GM04503 (cell line): ENCODE measurements at regions not wholly inside any gene's neighbourhood (a gene's known extent, or its start where the extent isn't known, plus 50 kb on each side); places are given as distances from the start of the nearest gene placed in this dataset.
"Not testable (repeated sequence)": the region's sequence is repeated elsewhere in the genome, so short reads cannot be mapped to it uniquely, and the experiment has no call there.

Experiments
- DNase-seq: peaks from one replicate; pipeline ENCODE4 v3.0.0-alpha.2; 2012; ENCODE audit warnings: low read depth

- DNase-seq, result no peak
Observed at GRCh38 chr16:85276258-85276657, 164.0 kb upstream of the CIBAR2 start.

GRCh38 chr16:85276721-85277120 lies 164.4 kb upstream of the CIBAR2 start:
- DNase-seq, result no peak

DNA sequence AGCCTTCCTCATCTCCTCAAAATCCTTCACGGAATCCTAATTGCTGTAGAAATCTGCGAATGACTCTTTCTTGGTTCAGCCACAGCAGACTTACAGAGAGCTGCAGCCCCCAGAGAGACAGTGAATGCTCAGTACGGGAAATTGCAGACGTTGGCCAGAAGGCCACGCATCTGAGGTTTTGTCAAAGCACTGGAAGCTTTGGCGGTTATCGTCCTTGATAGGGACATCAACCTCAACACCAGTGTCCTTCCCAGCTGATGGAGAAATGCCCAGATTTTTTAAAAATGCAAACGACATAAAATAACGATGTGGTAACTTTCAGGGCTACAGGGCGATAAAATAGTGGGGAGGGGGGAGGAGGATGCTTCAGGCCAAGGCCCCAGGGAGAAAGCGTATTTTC lies 166.6 kb upstream of the CIBAR2 start:
- DNase-seq, result no peak

DNA sequence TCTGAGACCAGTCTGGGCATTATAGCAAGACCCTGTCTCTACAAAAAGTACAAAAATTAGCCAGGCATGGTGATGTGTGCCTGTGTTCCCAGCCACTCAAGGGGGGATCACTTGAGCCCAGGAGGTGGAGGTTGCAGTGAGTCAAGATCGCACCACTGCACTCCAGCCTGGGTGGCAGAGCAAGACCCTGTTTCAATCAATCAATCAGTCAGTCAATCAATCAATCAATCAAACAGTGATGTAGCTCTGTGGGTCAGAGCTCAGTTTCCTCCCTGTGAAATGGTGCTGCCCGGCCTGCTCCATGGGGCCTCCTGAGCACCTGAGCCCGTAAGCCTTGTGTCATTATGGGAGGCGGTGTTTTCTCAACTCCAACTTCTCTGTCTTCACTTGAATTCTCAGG lies 167.1 kb upstream of the CIBAR2 start:
- no peak for DNase-seq

GRCh38 chr16:85279825-85280545 lies 167.7 kb upstream of the CIBAR2 start:
- DNase-seq, result no peak

GRCh38 chr16:85281181-85281580 lies 168.9 kb upstream of the CIBAR2 start:
- no peak for DNase-seq

- DNase-seq, result no peak
Observed at GRCh38 chr16:85282842-85283241, 170.6 kb upstream of the CIBAR2 start.

GRCh38 chr16:85283305-85284050 lies 171.2 kb upstream of the CIBAR2 start:
- DNase-seq, result no peak

GRCh38 chr16:85284141-85284817 lies 172.0 kb upstream of the CIBAR2 start:
- no peak for DNase-seq

- DNase-seq, result no peak
Observed at GRCh38 chr16:85285681-85286065, 173.4 kb upstream of the CIBAR2 start.

DNA sequence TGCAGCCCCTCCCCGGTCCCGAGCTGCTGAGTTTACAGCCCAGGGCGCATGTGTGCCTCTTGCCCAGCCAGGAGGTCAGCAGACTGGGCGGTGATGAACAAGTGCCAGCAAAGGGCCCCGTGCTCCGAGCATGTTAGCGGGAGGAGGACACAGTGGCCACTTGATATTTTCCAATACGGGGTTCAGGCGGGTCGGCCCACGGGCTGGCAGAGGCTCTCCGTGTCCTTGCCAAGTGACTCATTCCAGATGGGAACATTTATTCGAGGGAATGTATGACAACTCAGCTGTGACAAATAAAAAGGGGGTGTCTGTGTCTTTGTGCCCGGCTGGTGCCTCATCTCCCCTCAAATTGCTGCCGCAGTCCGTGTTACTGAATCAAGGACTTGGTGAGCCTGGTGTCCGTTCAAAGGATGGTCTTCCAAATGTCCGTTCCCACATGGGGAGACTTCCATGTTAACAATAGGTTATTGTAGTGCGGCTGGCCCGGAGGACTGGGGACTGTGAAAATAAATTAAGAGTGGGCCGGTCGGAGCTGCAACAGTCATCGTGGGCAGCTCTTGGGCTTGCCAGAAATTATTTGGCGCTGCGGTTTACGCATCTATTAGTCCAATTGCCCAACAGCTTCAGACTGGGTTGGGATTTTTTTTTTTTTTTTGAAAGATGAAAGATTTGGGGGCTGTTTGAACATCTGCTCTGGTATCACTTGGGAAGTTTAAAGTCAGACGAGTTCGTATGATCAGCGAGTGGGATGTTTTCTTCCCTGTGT lies 174.0 kb upstream of the CIBAR2 start:
- peak; percentile 51 for DNase-seq

DNA sequence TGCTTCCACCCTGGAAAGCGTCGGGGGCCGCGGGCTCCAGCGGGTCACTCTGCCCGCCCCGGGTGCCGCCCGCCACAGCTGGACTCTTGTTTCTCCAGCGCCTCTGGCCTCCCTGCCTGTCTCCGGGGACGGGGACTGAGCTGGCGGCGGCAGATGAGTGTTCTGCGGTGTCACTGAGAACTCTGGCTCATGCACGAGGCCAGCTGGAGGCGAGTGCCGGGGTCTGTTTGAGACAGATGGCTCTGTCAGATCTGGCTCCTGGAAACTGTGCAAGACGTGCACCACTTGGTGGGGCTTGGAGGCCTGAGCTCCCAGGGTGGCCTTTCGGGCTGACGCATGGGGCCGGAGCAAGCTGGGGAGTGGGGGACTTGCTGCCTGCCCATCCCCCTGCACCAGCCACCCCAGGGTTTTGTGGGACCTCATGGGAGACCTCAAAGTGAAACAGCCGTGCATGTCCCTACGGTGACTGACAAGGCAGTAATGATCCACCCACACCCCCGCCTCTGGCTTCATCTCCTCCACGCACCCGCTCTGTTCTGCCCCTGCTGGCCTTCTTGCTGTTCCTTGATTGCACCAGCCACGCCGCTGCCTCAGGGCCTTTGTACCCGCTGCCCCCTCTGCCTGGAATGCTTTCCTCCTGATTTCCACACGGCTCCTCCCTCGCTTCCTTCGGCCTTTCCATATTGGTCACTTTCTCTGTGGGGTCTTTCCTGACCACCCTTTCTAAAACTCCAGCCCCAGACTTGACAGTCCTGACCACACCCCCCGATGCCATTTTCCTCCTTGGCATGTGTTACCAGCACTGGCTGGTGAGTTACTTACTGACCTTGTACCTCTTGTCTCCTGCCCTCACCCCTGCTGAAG lies 174.9 kb upstream of the CIBAR2 start:
- DNase-seq, result no peak

DNA sequence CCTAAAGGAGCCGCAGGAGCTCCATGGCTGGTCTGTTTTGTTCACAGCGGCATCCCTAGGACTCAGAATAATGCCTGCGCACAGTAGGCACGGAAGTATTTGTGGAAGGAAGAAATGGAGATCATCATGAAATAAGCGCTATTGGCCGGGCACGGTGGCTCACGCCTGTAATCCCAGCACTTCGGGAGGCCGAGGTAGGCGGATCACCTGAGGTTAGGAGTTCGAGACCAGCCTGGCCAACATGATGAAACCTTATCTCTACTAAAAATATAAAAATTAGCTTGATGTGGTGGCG lies 175.5 kb upstream of the CIBAR2 start:
- DNase-seq, result not testable (repeated sequence)

DNA sequence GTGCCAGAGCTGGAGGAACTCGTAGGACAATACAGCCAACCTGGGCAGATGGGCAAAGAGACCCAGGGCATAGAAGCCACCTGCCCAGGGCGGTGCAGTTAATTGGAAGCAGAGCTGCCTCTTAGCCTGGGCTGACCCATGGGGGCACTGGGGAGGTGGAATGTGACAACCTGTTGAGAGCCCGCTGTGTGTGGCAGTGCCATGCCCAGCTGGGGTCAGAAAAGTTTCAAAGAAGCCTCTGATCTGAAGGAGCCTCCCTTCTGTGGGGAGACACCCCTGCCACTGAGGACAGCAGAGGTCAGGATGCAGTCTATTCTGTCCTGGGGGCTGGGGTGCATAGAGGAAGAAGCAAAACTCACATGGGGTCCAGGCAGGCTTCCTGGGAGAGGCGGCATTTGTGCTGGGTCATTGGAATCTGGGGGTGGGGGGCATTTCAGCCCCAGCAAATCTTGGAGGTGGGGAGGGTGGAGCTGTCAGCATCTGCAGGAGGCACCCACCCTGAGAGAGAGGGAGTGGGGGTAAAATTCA lies 176.1 kb upstream of the CIBAR2 start:
- DNase-seq, result no peak

DNA sequence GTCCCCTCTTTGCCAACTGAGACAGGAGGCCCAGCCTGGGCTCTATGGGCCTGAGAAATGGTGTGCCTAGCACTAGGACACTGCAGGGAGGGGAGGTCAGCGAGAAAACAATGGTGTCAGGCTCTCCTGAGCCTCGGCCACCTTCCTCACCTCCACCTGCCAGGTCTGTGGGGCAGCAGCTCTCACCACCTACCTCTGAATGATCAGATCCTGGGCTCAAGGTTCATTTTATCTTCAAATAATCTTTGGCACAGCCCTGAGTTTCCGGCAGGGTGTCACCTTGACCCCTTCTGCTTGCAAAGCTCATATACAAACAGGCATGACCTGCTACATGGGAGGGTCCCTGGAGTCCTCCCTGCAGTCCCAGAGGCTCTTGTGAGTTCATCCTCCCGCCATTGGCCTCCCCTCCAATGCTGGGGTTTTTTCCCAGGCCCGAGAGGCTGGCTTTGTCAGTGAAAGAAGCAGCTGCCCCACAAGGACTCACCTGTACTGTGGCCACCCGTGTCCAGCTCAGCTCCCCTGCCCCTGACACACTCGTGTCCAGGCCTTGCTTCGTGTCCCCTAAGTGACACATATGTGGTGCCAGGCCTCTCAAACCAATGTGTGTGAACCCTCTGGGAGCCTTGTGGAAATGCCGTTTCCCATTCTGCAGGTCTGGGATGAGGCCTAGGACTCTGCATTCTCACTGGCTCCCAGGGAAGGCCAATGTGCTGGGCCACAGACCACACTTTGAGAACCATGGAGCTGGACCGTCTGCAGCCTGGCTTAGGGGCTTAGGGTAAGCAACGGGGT lies 176.8 kb upstream of the CIBAR2 start:
- DNase-seq, result no peak

DNA sequence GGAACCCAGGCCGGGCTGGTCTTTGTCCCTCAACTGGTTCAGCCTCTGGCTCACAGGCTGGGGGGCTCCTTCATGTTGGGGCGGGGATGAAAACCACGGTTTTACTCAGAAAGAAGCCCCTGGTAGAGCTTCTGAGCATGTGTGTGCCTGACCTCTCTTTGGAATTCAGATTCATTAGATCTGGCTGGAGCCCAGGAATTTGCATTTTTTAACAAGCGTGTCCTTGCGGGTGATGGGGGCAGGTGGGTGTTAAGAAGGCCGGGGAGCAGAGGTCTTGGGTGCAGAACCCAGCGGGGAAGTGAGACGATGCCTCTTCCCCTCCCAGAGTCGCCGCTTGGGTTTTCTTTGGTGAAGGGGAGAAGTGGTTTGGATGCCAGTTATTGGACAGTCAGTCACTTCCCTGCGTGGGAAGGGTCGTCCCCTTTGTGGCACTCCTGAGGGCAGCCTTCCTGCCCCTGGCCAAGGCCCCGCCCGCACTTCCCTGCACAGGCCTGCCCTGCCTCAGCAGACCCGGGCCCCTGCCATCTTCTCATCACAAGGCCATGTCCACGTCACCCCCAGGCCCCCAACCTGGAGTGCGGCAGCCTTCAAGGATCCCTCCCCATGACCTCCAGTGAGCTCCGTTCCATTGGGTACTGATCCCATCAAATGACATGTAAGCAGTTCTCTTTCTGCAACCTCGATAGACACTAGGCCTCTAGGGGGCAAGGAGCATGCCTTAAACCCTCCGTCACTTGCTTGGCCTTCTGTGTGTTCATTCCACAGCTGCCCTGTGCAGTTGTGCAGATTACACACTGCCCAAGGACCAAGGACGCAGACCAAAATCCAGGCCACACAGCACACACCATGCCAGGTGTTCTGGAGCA lies 177.7 kb upstream of the CIBAR2 start:
- no peak for DNase-seq

GRCh38 chr16:85290626-85291301 lies 178.5 kb upstream of the CIBAR2 start:
- DNase-seq, result no peak

DNA sequence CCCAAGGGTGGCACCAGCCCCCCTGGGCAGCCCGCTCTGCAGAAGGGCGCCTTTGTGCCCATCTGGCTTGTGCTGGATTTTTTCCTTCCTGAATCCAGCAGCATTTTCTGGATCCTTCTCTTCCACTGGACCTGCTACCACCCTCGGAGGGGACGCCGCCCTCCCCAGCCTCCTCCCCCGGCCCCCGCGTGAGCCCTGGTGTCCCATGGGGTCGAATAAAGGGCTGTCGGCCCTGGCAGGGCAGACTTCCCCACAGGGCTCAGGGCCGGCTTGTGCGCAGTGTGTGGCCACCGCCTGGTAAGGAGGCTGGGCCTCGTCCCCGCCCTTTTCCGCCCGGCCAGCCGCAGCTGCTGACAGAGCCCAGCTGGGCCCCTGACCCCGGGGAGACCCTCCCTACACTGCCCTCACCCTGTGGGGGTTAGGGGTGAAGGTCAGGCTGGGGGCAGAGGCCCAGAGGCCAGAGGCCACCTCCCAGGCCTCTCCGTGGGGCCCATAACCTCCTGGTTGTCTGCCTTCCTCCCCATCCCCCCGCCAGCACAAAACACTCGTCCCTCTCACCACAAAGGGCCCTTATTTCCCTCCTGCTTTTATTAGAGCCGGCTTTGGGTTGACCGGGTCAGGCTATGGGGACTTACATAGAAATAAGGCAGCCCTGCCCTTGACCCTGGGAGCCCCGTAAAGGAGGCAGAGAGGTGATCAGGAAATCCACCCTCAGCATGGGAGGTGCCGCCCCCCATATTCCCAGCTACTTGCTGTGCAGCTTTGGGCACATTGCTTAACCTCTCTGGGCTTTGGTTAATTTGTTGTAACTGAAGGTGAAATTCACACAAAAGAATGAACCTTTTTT lies 179.3 kb upstream of the CIBAR2 start:
- no peak for DNase-seq
